NCI-H2029 (cell line): ENCODE measurements at regions not wholly inside any gene's neighbourhood (a gene's known extent, or its start where the extent isn't known, plus 50 kb on each side); places are given as distances from the start of the nearest gene placed in this dataset.
A peak's percentile ranks its signal among the peaks of the same experiment; 100 is the strongest.

Experiments used
- DNase-seq: peaks from one replicate; lab custom pipeline; 2025; lab: John Stamatoyannopoulos, UW

DNA sequence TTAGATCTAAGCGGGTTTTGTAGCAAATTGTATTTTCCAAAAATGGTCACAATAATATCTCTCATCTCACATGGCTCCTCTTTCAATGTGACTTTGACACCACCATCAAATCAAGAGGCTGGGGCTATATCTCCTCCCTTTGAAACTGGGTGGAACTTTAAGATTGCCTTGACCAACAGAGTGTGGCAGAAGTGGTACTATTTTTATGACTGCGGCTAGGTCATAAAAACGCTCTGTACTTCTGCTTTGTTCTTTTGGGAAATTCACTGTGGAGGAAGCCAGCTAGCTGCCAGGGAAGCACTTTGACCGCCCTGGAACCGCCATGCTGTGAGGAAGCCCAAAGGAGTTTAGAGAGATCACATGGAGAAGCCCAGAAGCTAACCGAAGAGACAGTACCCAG is 50.7 kb upstream of the ACOT11 start:
- DNase-seq: no peak

DNA sequence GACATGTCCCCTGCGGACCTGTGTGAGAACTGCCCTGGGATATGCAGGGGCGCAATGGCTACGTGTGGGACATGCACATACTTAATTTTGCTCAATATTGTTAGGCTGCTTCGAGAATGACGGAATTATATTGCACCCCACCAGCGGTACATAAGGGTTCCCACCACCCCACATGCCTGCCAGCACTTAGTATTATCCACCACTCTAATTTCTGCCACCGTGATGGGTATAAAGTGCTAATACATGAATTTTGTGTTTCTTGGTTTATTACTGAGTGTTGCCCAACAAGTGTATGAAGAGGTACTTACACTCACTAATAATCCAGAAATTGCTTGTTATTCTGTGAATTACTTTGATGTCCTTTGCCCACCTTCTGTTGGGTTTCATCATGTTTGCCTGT is 52.1 kb upstream of the ACOT11 start:
- no peak for DNase-seq

DNA sequence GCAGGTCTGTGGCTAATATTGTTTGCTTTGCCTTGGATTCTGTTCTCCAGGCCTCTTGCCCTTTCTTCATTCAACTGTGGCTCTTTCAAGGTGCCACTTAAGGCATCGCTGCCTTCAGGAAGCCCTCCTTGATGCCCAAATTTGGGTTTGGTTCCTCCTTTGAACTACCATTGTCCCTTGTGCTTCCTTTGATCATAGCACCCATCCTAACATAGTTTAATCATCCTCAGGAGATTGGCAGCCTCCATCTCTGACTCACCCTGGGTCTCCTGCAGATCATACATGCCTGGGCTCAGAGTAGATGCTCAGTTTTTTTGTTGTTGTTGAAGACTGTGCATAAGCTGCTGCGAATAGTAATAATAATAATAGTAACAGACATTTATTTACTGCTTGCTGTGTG is 54.4 kb upstream of the ACOT11 start:
- DNase-seq: no peak

DNA sequence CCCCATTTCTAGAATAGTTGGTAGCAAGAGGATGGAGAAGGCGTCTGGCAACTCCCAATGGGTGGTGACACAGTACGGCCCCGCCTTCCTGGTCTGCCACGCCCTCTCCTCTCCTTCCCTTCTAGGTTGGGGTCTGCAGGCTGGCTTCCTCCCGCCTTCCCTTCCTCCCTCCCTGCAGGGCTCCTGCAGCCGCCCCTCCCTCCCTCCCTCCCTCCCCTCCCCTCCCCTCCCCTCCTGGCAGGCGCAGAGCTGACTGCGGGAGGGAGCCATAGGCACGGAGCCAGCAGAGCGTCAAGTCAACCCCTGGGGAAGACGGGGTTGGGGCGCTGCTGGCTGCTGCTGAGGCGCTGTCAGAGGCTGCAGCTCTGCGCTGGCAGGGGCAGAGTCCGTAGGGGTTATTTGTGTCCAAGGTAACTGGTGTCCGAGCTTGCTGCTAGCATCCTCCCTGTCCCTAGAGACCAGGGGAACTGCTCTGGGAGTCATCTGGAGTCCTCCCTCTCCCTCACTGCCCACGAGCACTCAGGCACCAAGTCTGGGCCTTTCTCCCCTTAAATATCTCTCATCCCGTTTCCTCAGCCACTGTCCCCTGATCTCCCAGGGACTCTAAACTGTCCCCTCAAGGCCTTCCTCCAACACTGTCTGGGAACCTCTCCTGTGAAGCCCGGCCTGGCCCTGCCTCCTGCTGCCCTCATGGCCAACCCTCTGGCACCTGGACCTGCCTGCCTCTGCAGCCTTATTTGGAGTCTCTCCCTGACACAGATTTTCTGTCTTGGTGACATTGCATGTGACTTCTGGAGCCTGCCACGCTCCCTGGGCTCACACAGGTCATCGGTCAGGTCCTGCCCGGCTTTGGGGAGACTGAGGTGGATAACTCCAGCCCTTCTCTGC is 57.4 kb upstream of the ACOT11 start:
- DNase-seq: no peak

DNA sequence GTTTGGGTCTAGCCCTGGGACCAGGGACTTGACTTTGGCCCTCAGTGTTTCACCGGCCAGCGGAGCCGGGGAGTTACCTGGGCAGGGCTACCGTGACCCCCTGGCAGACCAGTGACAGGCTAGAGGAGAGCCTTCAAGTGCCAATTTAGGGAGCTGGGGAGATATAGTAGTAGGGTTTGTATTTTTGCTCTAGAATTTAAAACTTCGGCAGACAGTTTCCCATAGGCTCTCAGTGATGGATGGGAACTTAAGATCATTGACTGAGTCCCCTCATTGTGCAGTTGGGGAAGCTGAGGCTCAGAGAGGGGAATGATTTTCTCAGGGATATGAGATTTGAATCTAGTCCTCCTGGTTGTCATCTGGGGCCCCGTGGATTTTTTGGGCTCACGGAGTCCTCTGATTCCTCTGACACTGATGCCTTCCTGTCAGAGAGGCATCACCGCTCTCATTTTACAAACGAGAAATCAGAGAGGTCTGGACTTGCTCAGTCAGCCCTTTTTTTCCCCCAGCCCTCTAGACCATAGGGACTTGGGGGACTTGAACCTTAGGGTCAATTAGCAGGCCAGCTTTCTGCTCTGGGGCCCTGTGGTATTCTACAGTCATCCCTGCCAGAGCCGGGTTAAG is 58.3 kb upstream of the ACOT11 start:
- no peak for DNase-seq

DNA sequence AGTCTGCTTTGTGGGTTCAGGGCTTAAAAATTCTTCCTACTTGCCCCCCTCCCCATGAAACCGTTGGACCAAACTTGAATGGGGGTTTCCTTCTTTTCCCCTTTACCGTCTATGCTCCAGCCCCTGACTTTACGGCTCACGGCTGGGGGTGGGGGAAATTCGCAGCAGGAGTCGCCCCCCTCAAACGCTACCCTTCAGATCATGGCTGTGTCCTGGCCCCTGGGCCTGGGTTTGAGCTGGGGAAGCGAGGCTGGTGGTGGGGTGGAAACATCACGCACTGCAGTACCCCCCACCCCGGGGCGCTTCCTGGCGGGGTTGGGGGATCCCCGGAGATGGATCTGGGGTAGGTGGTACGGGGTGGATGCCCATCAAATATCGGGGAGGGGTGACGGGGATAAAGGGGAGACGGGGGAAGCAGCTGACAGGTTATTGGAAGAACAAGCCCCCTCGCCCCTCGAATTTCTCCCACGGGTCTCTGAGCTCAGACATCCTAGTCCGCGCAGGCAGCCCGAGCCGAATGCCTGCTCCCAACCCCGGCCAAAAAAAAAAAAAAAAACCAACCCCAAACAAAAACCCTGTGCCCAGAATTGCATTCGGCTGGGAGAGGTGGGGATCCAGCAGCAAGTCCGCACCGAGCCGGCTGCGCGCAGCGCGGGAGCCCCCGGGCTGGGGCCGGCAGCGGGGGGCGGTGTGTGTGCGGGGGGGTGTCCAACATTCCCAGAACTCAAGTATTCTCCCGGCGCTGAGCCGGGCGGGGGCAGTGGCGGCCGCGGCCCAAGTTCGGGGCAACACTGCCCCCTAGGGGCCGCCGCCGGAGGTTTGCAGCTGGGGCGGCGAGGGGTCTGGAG is 59.0 kb upstream of the ACOT11 start:
- DNase-seq: peak; percentile 84

DNA sequence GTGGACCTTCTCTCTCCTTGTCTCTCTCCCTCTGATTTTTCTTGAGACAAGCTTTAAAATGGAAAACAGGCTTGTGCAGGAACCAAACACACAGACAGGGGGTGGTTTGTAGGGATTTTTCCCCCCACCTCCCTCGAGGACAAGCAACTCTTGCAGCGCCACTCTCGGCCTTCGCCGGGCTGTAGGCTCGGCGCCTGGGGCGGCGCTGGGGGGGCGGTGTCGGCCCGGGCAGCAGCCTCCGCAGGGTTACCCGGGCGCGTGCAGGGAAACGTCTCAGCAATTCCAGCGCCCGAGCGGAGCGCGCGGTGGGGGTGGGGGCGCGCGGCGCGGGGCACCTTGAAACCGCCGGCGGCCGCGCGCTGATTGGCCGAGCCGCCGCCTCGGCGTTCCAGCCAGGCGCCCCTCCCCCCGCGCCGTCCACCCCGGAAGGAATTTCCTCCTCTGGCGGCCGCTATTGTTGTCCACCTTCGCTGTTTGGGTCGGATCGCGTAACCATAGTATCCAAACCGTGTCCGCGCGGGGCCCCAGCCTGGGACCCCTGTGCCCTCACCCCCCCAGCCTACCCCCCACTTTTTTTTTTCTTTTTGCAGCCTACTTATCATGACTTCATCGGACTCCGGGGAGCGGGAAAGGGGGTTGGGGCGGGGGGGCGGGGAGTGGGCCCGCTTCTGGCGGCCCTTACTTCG is 59.8 kb upstream of the ACOT11 start:
- DNase-seq: peak; percentile 97

DNA sequence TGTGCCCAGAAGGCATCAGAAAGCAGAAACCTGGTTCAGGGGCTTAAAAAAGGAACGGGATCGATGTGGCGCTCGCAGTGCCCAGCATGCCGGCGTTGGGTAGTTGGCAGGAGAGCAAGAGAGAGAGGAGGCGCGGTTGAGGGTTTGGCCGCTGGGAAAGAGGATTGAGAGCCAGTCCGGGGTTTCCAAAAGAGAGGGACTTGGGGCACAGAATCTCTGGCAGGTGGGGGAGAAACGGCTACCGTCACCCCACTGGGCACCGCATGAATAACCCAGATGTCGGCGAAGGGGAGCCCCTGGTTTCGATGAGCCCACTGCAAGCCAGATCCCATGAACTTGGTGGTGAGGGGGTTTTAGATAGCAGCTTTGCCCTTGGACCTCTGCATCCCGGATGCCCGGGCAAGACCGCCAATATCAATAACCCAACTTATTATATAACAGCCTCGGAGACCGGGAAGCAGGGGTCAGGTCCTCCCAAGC is 60.4 kb upstream of the ACOT11 start:
- peak; percentile 47 for DNase-seq

DNA sequence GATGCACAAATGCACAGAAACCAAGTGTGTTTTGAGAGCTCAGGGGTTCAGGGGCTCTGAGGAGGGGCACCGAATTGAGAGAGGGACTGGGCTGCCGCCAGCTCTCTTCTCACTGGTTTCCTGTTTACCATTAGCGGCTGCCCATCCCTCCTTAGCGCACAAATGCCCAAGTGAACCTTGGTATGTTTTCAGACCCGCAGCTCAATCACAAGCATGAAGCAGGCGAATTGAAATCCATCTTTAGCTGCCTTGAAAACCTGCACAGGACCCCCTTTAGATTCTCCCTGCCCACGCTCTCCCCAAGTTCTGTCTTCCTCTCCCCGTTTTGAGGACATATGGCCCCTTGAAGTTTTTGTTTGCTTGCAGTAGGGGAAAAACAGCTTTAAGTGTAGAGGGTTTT is 61.1 kb upstream of the ACOT11 start:
- DNase-seq: peak; percentile 43

DNA sequence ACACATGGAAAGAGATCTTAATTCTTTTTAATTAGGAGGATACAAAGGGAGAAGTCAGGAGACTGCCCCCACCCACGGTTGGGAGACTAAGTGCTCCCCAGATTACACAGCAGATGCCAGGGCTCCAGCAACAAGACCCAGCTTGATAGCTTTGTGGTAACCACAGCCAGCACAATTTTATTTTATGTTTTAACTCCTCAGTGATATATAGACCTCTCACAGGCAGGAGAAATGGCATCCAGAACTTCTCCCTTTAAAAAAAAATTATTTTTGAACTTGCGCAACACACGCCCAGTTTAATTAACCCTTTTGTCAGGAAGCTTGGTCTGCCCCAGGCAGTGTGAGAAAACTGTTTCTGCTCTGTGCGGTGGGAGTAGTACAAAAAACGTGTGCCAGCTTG is 62.6 kb upstream of the ACOT11 start:
- DNase-seq: no peak

DNA sequence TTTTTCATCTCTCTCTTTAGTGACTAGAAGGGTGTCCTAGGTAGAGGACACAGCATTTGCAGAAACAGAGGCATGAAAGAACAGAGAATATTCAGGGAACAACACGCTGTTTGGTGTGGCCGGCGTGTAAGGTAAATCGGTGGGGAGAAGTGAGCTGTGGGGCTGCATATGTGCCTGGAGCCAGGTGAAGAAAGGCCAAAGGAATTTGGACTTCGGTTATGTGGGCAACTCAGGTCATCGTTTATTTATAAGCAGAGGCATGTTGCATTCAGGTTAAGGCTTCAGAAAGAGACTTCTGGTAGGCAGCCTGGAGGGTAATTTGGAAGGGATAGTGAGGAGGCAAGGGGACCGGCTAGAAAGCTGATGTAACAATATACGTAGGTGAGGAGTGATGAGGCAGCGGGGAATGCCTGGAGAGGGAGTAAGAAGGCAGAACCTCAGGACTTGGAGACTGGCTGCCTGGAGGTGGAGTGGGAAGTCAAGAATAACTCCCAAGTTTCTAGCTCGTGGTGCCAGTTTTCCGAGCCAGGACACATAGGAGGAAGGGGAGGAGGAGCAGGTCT is 64.1 kb upstream of the ACOT11 start:
- DNase-seq: no peak

DNA sequence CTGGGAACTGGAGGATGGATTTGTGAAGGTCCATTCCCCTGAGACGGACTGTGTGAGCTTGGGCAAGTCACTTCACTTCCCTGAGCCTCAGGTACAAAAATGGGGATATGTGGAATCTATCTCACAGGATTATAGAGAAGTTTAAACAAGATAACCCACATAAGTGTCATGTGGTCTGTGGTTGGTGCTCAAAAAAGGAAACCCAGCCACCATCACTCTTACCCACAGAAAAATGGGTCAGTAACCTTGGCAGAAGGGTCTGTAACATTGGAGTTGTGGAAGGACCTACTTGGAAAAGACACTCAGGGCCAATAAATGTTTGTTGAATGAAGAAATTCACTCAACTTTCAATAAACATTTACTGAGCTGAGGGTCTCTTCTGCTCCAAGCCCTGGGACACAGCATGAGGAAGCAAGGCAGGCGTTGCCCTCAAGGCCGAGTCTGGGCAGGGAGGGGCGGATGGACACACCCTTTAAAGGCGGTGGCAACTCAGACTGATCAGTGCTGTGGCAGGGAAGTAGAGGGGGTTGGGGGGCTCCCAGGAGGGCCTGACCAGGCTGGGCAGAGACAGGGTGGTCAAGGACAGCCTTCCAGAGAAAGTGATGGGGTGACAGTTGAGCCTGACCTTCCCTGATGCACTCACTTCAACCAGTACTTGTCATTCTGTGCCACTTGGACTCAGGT is 66.7 kb upstream of the ACOT11 start:
- DNase-seq: no peak

DNA sequence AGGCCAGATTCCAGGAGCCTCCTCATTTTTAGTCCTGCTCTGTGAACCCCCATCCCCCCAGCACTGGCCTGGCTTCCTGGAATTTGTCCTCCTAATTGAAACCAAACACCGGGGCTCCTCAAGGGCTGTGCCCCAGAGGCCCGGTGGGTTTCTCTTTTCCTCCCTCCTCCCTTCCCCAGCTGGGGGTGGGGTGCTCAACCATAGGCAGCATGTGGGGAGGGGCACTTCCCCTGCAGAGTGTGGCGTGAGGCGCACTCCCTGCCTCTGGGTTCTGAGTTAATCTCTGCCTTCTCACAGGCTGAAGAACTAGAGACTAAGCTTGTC is 67.5 kb upstream of the ACOT11 start:
- no peak for DNase-seq

DNA sequence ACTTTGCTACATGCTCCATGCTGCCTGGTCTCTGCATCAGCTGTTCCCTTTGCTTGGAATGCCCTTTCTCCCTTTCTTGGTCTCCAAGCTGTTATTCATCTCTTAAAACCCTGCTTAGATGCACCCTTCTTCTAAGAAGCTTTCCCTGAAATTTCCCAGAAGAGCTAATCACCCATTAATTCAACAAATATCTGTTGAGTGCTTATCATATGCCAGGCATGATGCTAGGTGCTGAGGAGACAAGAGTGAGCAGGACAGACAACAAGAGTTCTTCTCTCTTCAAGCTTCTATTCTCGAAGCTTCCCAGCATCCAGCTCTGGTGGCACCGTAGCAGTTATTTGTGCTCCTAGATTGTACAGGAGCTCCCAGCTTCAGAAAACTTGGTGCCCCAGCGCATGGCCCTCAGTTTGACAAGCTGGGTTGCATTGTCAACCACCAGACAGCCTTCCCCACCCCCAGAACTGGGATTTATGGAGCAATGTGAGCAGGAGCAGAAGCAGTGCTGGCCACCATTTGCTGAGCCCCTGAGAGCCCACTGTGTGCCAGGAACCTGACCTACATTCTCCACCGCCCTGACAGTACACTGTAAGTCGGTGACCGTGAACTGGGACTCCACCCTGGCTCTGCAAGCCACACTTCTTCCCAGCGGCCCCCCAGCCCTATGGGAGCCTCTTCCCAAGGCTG is 68.0 kb upstream of the ACOT11 start:
- no peak for DNase-seq

DNA sequence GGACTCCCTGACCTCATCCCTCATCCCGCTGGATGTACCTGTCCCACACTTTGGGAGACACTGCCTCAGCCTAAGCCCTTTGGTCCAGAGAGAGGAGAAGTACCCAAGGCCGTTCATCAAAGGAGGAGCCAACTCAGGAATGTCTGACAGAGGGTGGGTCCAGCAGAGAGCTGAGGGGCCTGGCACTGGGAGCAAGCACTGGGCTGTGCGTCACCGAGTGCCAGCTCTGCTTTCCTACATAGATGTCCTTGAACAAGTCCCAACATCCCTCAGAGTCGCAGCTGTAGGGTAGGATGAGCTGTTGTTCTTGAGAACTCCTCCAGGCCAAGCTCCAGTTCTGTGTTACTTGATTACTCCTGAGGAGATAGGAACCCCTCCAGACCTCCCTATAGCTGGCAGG is 68.8 kb upstream of the ACOT11 start:
- no peak for DNase-seq

DNA sequence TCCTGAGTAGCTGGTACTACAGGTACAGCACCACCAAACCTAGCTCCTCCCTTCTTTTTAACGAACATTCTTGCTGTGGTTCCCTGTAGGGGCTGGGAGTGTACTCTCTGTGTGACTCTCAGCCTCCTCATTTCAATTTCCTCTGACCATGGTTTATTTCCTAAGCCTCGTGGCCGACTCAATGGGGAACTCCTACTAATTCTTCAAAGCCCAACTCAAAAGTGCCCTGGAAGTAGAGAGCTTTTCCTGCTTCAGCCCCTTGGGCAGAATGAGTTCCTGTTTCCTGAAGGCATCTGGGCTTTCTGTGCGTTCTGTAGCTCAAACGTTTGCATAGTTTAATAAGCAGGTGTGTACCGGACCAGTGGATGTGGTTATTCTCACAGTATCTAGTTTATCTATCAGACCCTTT is 70.9 kb upstream of the ACOT11 start:
- DNase-seq: no peak

DNA sequence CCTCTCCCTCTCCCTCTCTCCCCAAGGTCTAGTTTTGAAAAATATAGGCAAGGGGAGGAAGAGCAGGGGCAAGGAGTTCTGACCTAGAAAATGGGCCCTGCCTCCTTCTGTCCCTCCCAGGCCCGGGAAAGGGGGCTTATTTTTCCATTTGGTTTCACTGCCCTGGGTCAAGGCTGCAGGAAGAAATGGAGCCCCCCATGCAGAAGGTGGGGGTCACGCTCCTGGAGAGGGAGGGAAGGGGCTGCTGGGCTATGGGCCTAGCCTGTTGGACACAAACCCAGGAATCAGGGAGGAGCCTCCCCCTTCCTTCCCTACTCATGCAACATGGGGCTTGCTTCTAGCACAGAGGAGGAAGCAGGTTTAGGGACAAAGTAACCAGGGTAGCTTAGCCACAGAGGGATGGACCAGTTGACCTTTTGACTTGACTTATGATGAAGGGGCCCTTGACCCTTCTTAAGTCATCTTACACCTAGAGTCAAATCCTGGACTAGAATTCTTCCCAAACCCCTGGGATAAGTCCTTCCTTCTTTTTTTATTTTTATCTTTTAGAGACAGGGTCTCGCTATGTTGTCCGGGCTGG is 70.4 kb upstream of the SSBP3 start:
- no peak for DNase-seq

DNA sequence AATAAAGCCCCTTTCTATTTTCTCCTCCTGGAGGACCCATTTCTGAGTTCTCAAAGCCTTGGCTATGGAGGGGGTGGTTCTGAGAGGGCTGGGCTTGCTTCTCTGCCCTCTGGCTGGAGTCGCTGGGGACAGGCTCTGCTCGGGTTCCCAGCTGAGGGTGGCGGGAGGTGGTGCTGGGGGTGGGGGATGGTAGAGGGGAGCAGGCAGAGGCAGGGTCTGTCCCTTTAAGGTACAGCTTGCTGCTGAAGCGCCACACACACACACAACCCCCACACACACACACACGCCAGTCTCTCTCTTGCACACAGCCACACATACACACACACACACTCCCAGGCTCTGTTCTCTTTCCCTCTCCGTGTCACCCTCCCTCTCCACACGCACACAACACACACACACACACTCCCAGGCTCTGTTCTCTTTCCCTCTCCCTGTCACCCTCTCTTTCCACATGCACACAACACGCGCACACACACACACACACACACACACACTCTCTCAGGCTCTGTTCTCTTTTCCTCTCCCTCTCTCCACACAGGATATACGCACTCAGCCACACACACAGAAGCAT is 69.8 kb upstream of the SSBP3 start:
- no peak for DNase-seq

DNA sequence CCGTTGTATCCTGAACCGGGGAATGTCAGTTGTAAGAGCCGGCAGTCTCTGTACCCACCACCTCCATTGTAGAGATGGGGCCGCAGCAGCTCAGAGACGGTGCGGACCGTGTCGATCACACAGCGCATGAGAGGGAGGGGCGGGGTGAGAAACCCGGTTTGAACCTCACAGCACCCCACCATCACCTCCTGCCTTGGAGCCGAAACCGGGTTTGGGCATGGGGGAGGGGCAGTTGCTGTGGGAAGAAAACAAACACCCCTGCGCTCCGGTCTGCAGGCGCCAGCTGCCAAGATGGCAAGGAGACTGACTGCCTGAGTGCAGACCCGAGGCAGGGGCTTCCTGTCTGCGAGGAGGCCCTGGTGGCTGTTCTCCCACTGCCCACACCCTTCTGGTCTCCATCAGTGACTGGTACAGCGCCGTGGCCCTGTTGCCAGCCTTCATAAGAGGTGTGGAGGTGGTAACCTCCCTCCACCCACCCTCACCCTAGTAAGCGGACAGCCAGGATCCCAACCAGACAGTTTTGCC is 69.2 kb upstream of the SSBP3 start:
- DNase-seq: no peak
